HL-60 (cell line): ENCODE measurements at regions not wholly inside any gene's neighbourhood (a gene's known extent, or its start where the extent isn't known, plus 50 kb on each side); places are given as distances from the start of the nearest gene placed in this dataset. TPM values are rescaled to one million over a fixed set of nuclear protein-coding genes. Genes with fewer than 3 reads are reported as not detected.

Experiments used
- microRNA-seq: library from miRNA; unstranded; fragments of <30 nt; microRNA quantifications from one replicate; pipeline ENCODE4, GENCODE V29; 2018

Small RNA genes lying in the stretch of these regions (microRNA-seq; reads per million reads assigned to microRNA genes)
- gene MIR548Y: not detected
